Trophoblast cell (in vitro differentiated cells and primary cell): ENCODE measurements at regions not wholly inside any gene's neighbourhood (a gene's known extent, or its start where the extent isn't known, plus 50 kb on each side); places are given as distances from the start of the nearest gene placed in this dataset.
"Not testable (repeated sequence)": the region's sequence is repeated elsewhere in the genome, so short reads cannot be mapped to it uniquely, and the experiment has no call there.

Experiments
- DNase-seq, 2 donors: peaks; one replicate each; pipeline ENCODE4 v3.0.0-alpha.2; 2016
- H2AFZ ChIP-seq: 2 replicates; pipeline ENCODE4 v1.6.1; 2013; ENCODE audit warnings: low read length, moderate library complexity, mild to moderate bottlenecking; ENCODE audit not compliant: insufficient read depth, poor library complexity
- H2AK5ac ChIP-seq: 2 replicates; pipeline ENCODE4 v1.6.1; 2013; ENCODE audit warnings: mild to moderate bottlenecking, low read length
- H2BK120ac ChIP-seq: 2 replicates; pipeline ENCODE4 v1.6.1; 2013; ENCODE audit warnings: low read length, mild to moderate bottlenecking, moderate library complexity; ENCODE audit not compliant: insufficient read depth, poor library complexity
- H2BK12ac ChIP-seq: 2 replicates; pipeline ENCODE4 v1.6.1; 2013; ENCODE audit warnings: mild to moderate bottlenecking, low read length, moderate library complexity
- H2BK5ac ChIP-seq: 2 replicates; pipeline ENCODE4 v1.6.1; 2013; ENCODE audit warnings: low read length, low read depth, moderate library complexity, mild to moderate bottlenecking; ENCODE audit not compliant: poor library complexity
- H3K14ac ChIP-seq: 2 replicates; pipeline ENCODE4 v1.6.1; 2013; ENCODE audit warnings: mild to moderate bottlenecking, low read length
- H3K18ac ChIP-seq: 2 replicates; pipeline ENCODE4 v1.6.1; 2013; ENCODE audit warnings: mild to moderate bottlenecking, low read length
- H3K23ac ChIP-seq: 2 replicates; pipeline ENCODE4 v1.6.1; 2013; ENCODE audit warnings: low read length
- H3K27ac ChIP-seq: 2 replicates; pipeline ENCODE4 v1.5.1; 2013; ENCODE audit warnings: low read depth, mild to moderate bottlenecking, inconsistent platforms, low read length, moderate library complexity
- H3K27me3 ChIP-seq: 2 replicates; pipeline ENCODE4 v1.6.1; 2013; ENCODE audit warnings: inconsistent platforms, mild to moderate bottlenecking, low read length, moderate library complexity; ENCODE audit not compliant: insufficient read depth
- H3K36me3 ChIP-seq, 2 experiments: 1 replicate in 1 of 2; 2 replicates in 1 of 2; pipeline ENCODE4 v1.6.1; 2013; ENCODE audit warnings: low read length in 2 of 2, mild to moderate bottlenecking in 2 of 2, moderate library complexity in 1 of 2; ENCODE audit not compliant: insufficient read depth in 2 of 2, control insufficient read depth in 1 of 2
- H3K4ac ChIP-seq: 2 replicates; pipeline ENCODE4 v1.6.1; 2013; ENCODE audit warnings: low read depth, mild to moderate bottlenecking, low read length, moderate library complexity
- H3K4me1 ChIP-seq, 2 experiments: 1 replicate in 1 of 2; 2 replicates in 1 of 2; pipeline ENCODE4 v1.6.1; 2013; ENCODE audit warnings: low read length in 2 of 2, mild to moderate bottlenecking in 2 of 2, moderate library complexity in 1 of 2; ENCODE audit not compliant: insufficient read depth in 2 of 2, control insufficient read depth in 1 of 2
- H3K4me2 ChIP-seq: 2 replicates; pipeline ENCODE4 v1.6.1; 2013; ENCODE audit warnings: inconsistent platforms, mild to moderate bottlenecking, low read length, moderate library complexity
- H3K4me3 ChIP-seq: 2 replicates; pipeline ENCODE4 v1.5.1; 2013; ENCODE audit warnings: mild to moderate bottlenecking, low read depth, low read length, inconsistent platforms
- H3K79me1 ChIP-seq: one replicate; pipeline ENCODE4 v1.6.1; 2013; ENCODE audit warnings: low read length
- H3K79me2 ChIP-seq: 2 replicates; pipeline ENCODE4 v1.6.1; 2013; ENCODE audit warnings: low read length, mild to moderate bottlenecking; ENCODE audit not compliant: control insufficient read depth, insufficient read depth, poor library complexity
- H3K9ac ChIP-seq: 2 replicates; pipeline ENCODE4 v1.6.1; 2013; ENCODE audit warnings: mild to moderate bottlenecking, low read length
- H3K9me3 ChIP-seq: 2 replicates; pipeline ENCODE4 v1.6.1; 2013; ENCODE audit warnings: low read depth, mild to moderate bottlenecking, control low read depth, inconsistent platforms, low read length; ENCODE audit not compliant: insufficient read depth
- H4K12ac ChIP-seq: 2 replicates; pipeline ENCODE4 v1.6.1; 2013; ENCODE audit warnings: low read depth, mild to moderate bottlenecking, low read length, moderate library complexity
- H4K8ac ChIP-seq: 2 replicates; pipeline ENCODE4 v1.6.1; 2013; ENCODE audit warnings: low read depth, mild to moderate bottlenecking, low read length, moderate library complexity
- H4K91ac ChIP-seq: one replicate; pipeline ENCODE4 v1.6.1; 2013; ENCODE audit warnings: low read depth, mild to moderate bottlenecking, low read length, moderate library complexity
- WGBS: extraction: QIAGEN DNeasy Blood & Tissue Kit; methylation state at CpG from one replicate; pipeline ENCODE4 v1.1.7; 2013; ENCODE audit warnings: missing lambda C conversion rate; ENCODE audit not compliant: insufficient read length, insufficient coverage; ENCODE audit errors: extremely low coverage; 5-methylcytosine and 5-hydroxymethylcytosine counted together

DNA sequence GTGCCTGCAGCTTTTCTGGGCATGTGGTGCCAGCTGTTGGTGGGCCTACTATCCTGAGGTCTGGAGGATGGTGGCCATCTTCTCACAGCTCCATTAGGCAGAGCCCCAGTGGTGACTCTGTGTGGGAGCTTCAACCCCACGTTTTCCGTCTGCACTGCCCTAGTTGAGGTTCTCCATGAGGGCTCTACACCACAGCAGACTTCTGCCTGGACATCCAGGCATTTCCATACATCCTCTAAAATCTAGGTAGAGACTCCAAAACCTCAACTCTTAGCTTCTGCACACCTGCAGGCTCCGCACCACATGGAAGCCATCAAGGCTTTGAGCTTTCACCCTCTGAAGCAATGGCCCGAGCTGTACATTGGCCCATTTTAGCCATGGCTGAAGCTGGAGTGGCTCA is 153.3 kb upstream of the PGRMC2 start:
- H4K8ac ChIP-seq, result no peak overlapping the region
- H3K27ac ChIP-seq, result no peak overlapping the region
- H3K79me1 ChIP-seq, result no peaks in the 10 kb centered on the region
- H2BK5ac ChIP-seq, result no peak overlapping the region
- no peak overlapping the region for H3K23ac ChIP-seq
- H2BK12ac ChIP-seq, result no peak overlapping the region
- H3K36me3 ChIP-seq, result peaks cover 2 to 7% of the 10 kb centered on the region in 2 experiments
- no peak overlapping the region for H4K12ac ChIP-seq
- H3K4me2 ChIP-seq, result no peak overlapping the region
- no peak overlapping the region for H2AFZ ChIP-seq
- H3K9me3 ChIP-seq, result peaks cover 14% of the 10 kb centered on the region
- no peak overlapping the region for H3K14ac ChIP-seq
- H3K27me3 ChIP-seq, result no peaks in the 10 kb centered on the region
- no peak overlapping the region for H3K4ac ChIP-seq
- H3K4me3 ChIP-seq, result no peak overlapping the region
- no CpG with 5 or more reads among the region's 4 CpGs for WGBS
- no peak for DNase-seq
- H3K9ac ChIP-seq, result no peak overlapping the region
- H2AK5ac ChIP-seq, result no peak overlapping the region
- no peak overlapping the region for H4K91ac ChIP-seq
- no peaks in the 10 kb centered on the region for H3K79me2 ChIP-seq
- H3K4me1 ChIP-seq, result no peaks in the 10 kb centered on the region
- no peak overlapping the region for H3K18ac ChIP-seq
- no peak overlapping the region for H2BK120ac ChIP-seq

DNA sequence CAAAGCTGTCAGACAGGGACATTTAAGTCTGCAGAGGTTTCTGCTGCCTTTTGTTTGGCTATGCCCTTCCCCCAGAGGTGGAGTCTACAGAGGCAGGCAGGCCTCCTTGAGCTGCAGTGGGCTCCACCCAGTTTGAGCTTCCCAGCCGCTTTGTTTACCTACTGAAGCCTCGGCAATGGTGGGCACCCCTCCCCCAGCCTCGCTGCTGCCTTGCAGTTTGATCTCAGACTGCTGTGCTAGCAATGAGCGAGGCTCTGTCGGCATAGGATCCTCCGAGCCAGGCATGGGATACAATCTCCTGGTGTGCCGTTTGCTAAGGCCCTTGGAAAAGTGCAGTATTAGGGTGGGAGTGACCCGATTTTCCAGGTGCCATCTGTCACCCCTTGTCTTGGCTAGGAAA is 149.4 kb upstream of the PGRMC2 start:
- H2BK5ac ChIP-seq, H3K79me2 ChIP-seq, H3K27me3 ChIP-seq, H3K4me2 ChIP-seq, H2AK5ac ChIP-seq, H3K14ac ChIP-seq, H3K27ac ChIP-seq, H2BK120ac ChIP-seq, H2AFZ ChIP-seq, H3K4me1 ChIP-seq, DNase-seq, H3K23ac ChIP-seq, H3K36me3 ChIP-seq, H4K8ac ChIP-seq, H4K91ac ChIP-seq, H3K4me3 ChIP-seq, H3K79me1 ChIP-seq, H3K4ac ChIP-seq, H4K12ac ChIP-seq, H2BK12ac ChIP-seq, H3K18ac ChIP-seq, H3K9ac ChIP-seq: not testable (repeated sequence)
- H3K9me3 ChIP-seq, result peaks cover 10% of the 10 kb centered on the region
- no CpG with 5 or more reads among the region's 8 CpGs for WGBS

DNA sequence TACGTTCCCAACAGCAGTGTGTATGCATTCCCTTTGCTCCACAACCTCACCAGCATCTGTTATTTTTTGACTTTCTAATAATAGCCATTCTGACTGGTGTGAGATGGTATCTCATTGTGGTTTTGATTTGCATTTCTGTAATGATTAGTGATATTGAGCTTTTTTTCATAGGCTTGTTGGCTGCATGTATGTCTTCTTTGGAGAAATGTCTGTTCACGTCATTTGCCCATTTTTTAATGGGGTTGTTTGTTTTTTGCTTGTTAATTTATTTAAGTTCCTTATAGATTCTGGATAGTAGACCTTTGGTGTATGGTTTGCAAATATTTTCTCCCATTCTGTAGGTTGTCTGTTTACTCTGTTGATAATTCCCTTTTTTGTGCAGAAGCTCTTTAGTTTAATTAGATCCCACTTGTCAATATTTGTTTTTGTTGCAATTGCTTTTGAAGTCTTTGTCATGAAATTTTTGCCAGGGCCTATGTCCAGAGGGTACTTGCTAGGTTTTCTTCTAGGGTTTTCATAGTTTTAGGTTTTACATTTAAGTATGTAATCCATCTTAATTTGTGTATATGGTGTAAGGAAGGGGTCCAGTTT is 141.5 kb upstream of the PGRMC2 start:
- H3K9ac ChIP-seq, H3K27me3 ChIP-seq, H3K18ac ChIP-seq, H2BK5ac ChIP-seq, H2BK120ac ChIP-seq, H2AK5ac ChIP-seq, H4K8ac ChIP-seq, H3K14ac ChIP-seq, H4K91ac ChIP-seq, H3K36me3 ChIP-seq, H3K4me1 ChIP-seq, H3K4ac ChIP-seq, H2AFZ ChIP-seq, H3K4me2 ChIP-seq, DNase-seq, H3K4me3 ChIP-seq, H3K27ac ChIP-seq, H3K9me3 ChIP-seq, H3K23ac ChIP-seq, H3K79me1 ChIP-seq, H4K12ac ChIP-seq, H2BK12ac ChIP-seq, H3K79me2 ChIP-seq: not testable (repeated sequence)
- WGBS, result no CpG with 5 or more reads among the region's 2 CpGs

DNA sequence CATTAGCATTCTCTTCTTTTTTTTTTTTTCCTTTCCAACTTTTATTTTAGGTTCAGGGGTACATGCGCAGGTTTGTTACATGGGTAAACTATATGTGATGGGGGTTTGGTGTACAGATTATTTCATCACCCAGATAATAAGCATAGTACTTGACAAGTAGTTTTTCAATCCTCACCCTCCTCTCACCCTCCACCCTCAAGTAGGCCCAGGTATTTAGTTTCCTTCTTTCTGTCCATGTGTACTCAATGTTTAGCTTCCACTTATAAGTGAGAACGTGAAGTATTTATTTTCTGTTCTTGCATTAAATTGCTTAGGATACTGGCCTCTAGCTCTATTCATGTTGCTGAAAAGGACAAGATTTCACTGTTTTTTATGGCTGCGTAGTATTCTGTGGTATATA is 140.8 kb upstream of the PGRMC2 start:
- Histone ChIP-seq H4K12ac (no peak overlapping the region), H3K9me3 (no peaks in the 10 kb centered on the region), H4K91ac (no peak overlapping the region), H2BK12ac (no peak overlapping the region), H3K14ac (no peak overlapping the region), H3K4me3 (no peak overlapping the region), H3K79me2 (no peaks in the 10 kb centered on the region), H2AK5ac (no peak overlapping the region), H2AFZ (no peak overlapping the region), H3K27ac (no peak overlapping the region), H3K36me3 (no peaks in the 10 kb centered on the region), H2BK5ac (no peak overlapping the region), H3K4ac (no peak overlapping the region), H3K79me1 (no peaks in the 10 kb centered on the region), H3K23ac (no peak overlapping the region), H3K18ac (no peak overlapping the region), H3K4me2 (no peak overlapping the region), H3K27me3 (no peaks in the 10 kb centered on the region), H3K4me1 (no peaks in the 10 kb centered on the region), H4K8ac (no peak overlapping the region), H2BK120ac (no peak overlapping the region), H3K9ac (no peak overlapping the region)
- WGBS, result no CpG with 5 or more reads among the region's 3 CpGs
- DNase-seq, result no peak
